ENCODE measurements at regions not wholly inside any gene's neighbourhood (a gene's known extent, or its start where the extent isn't known, plus 50 kb on each side); places are given as distances from the start of the nearest gene placed in this dataset.
"Not testable (repeated sequence)": the region's sequence is repeated elsewhere in the genome, so short reads cannot be mapped to it uniquely, and the experiment has no call there.

GRCh38 chr14:71165121-71166031, 258.1 kb downstream of the PCNX1 start:
- DNase-seq, result no peak

- no peak for DNase-seq
Observed at GRCh38 chr14:71166180-71166837, 259.1 kb downstream of the PCNX1 start.

- not testable (repeated sequence) for DNase-seq
Observed at GRCh38 chr14:71167325-71167950, 260.2 kb downstream of the PCNX1 start.

- peak; percentile 19 to 42 for DNase-seq
Observed at GRCh38 chr14:71168161-71168560, 260.9 kb downstream of the PCNX1 start.

GRCh38 chr14:71168564-71169427, 261.5 kb downstream of the PCNX1 start:
- DNase-seq, result no peak

GRCh38 chr14:71169861-71170260, 262.6 kb downstream of the PCNX1 start:
- DNase-seq, result no peak

GRCh38 chr14:71175491-71175890, 268.2 kb downstream of the PCNX1 start:
- DNase-seq, result no peak

- no peak for DNase-seq
Observed at GRCh38 chr14:71179066-71179465, 271.8 kb downstream of the PCNX1 start.

GRCh38 chr14:71180397-71180796, 273.1 kb downstream of the PCNX1 start:
- DNase-seq, result no peak

- DNase-seq, result no peak
Observed at GRCh38 chr14:71181215-71182003, 274.1 kb downstream of the PCNX1 start.

GRCh38 chr14:71183876-71184689, 276.8 kb downstream of the PCNX1 start:
- no peak for DNase-seq

- no peak for DNase-seq
Observed at GRCh38 chr14:71185637-71186036, 278.4 kb downstream of the PCNX1 start.

GRCh38 chr14:71187633-71188356, 280.5 kb downstream of the PCNX1 start:
- DNase-seq, result no peak

- DNase-seq, result no peak
Observed at GRCh38 chr14:71190770-71191374, 283.6 kb downstream of the PCNX1 start.

- no peak for DNase-seq
Observed at GRCh38 chr14:71193663-71194062, 286.4 kb downstream of the PCNX1 start.

- no peak for DNase-seq
Observed at GRCh38 chr14:71194251-71194650, 287.0 kb downstream of the PCNX1 start.

- DNase-seq, result no peak
Observed at GRCh38 chr14:71196921-71197320, 289.7 kb downstream of the PCNX1 start.

GRCh38 chr14:71198687-71199086, 291.4 kb downstream of the PCNX1 start:
- DNase-seq, result no peak

GRCh38 chr14:71201840-71202239, 294.6 kb downstream of the PCNX1 start:
- DNase-seq, result no peak

GRCh38 chr14:71202881-71203280, 295.6 kb downstream of the PCNX1 start:
- no peak for DNase-seq

All from activated CD4-positive, alpha-beta T cell treated with anti-CD3 and anti-CD28 coated beads, Interleukin-2, amount 50 U/mL, for 48 hours (primary cell).